A549 (cell line): ENCODE measurements at regions not wholly inside any gene's neighbourhood (a gene's known extent, or its start where the extent isn't known, plus 50 kb on each side); places are given as distances from the start of the nearest gene placed in this dataset.

ENCODE experiments used
- ATAC-seq, 2 experiments: fragments of 200-7000 bp in 1 of 2; fragments of >200 bp in 1 of 2; cut with Nextera tagmentation in 1 of 2; cut with Tn5 transposase in 1 of 2; 3 replicates each; pipeline versions ENCODE4 v1.8.0 to v1.9.1; 2018 to 2020; ENCODE audit warnings: mild to moderate bottlenecking in 1 of 2, moderate library complexity in 1 of 2
- CTCF ChIA-PET: fragments of 300-600 bp; sonication (Branson Sonifier 250); formaldehyde crosslinking; extraction: SDS; loops from one replicate; lab custom pipeline; 2021; ENCODE audit warnings: antibody characterized with exemption, inconsistent platforms; lab: Yijun Ruan, JAX
- POLR2A ChIA-PET: fragments of 350-600 bp; formaldehyde crosslinking; extraction: SDS; loops from one replicate; lab custom pipeline; 2021; ENCODE audit warnings: antibody characterized with exemption, inconsistent platforms; lab: Yijun Ruan, JAX
- DNase-seq, 2 experiments: peaks; one replicate each; pipeline versions ENCODE4 v3.0.0 to v3.0.0-alpha.2; 2011 to 2016; ENCODE audit warnings: low read depth in 1 of 2, low spot score in 1 of 2
- FAIRE-seq: peaks from 2 replicates; lab custom pipeline; 2011; peaks lifted over from hg19 to GRCh38; lab: Jason Lieb, UNC
- H3K27ac ChIP-seq, 2 experiments: fragments of >200 bp; sonication (Bioruptor Twin); formaldehyde crosslinking; 3 replicates each; pipeline ENCODE4 v1.5.1; 2016 to 2017
- H3K4me1 ChIP-seq: fragments of >200 bp; sonication (Bioruptor Twin); formaldehyde crosslinking; 3 replicates; pipeline ENCODE4 v1.6.1; 2016
- H3K4me2 ChIP-seq: fragments of >200 bp; sonication (Bioruptor Twin); formaldehyde crosslinking; 3 replicates; pipeline ENCODE4 v1.6.1; 2016
- H3K4me3 ChIP-seq: fragments of >200 bp; sonication (Bioruptor Twin); formaldehyde crosslinking; 3 replicates; pipeline ENCODE4 v1.5.1; 2016
- H3K9me3 ChIP-seq: fragments of >200 bp; sonication (Bioruptor Twin); formaldehyde crosslinking; 3 replicates; pipeline ENCODE4 v1.6.1; 2016
- ATOH8 ChIP-seq: fragments of 250-450 bp; sonication (Bioruptor Pico); IDR thresholded peaks from 2 replicates; pipeline ENCODE4 v1.5.0; 2020; ENCODE audit warnings: low read depth, mild to moderate bottlenecking, moderate library complexity
- BCL3 ChIP-seq: fragments of >200 bp; sonication (Bioruptor Twin); formaldehyde crosslinking; IDR thresholded peaks from 3 replicates; pipeline ENCODE4 v1.6.1; 2016
- BHLHE40 ChIP-seq: IDR thresholded peaks from 2 replicates; pipeline ENCODE4 v1.6.1; 2012; ENCODE audit warnings: low read depth, low read length, inconsistent platforms
- CEBPB ChIP-seq, 2 experiments: fragments of >200 bp in 1 of 2; sonication (Bioruptor Twin) in 1 of 2; formaldehyde crosslinking in 1 of 2; IDR thresholded peaks; 2 replicates each; pipeline ENCODE4 v1.6.1; 2012 to 2016
- CTCF ChIP-seq: fragments of >200 bp; sonication (Bioruptor Twin); formaldehyde crosslinking; IDR thresholded peaks from 3 replicates; pipeline ENCODE4 v1.5.1; 2016
- EHF ChIP-seq: fragments of 250-450 bp; sonication (Bioruptor Pico); IDR thresholded peaks from 2 replicates; pipeline ENCODE4 v1.5.0; 2020; ENCODE audit warnings: mild to moderate bottlenecking
- EHMT2 ChIP-seq: fragments of 200-600 bp; sonication (generic); IDR thresholded peaks from 2 replicates; pipeline ENCODE4 v1.6.1; 2016; ENCODE audit warnings: antibody characterized with exemption, low read depth, mild to moderate bottlenecking, moderate library complexity
- FOSB ChIP-seq: fragments of 250-450 bp; sonication (Bioruptor Pico); IDR thresholded peaks from 2 replicates; pipeline ENCODE4 v1.5.0; 2020; ENCODE audit warnings: mild to moderate bottlenecking, moderate library complexity
- FOSL2 ChIP-seq, 2 experiments: fragments of 450-650 bp in 1 of 2; fragments of >200 bp in 1 of 2; sonication (Bioruptor Twin) in 1 of 2; formaldehyde crosslinking; IDR thresholded peaks; 2 replicates each; pipeline versions ENCODE4 v1.5.0 to v1.6.1; 2016 to 2020; ENCODE audit warnings: mild to moderate bottlenecking in 1 of 2, moderate library complexity in 1 of 2
- HDAC2 ChIP-seq: fragments of 200-600 bp; sonication (generic); IDR thresholded peaks from 2 replicates; pipeline ENCODE4 v1.6.1; 2016
- KDM5A ChIP-seq: fragments of 200-600 bp; sonication (generic); IDR thresholded peaks from 2 replicates; pipeline ENCODE4 v1.6.1; 2016; ENCODE audit warnings: antibody characterized with exemption, mild to moderate bottlenecking
- MAFK ChIP-seq: fragments of 450-650 bp; IDR thresholded peaks from 2 replicates; pipeline ENCODE4 v1.6.1; 2014; ENCODE audit not compliant: partially characterized antibody
- MAX ChIP-seq: IDR thresholded peaks from 2 replicates; pipeline ENCODE4 v1.6.1; 2012
- NFE2L2 ChIP-seq: fragments of 150-350 bp; conservative IDR thresholded peaks from 2 replicates; pipeline ENCODE4 v1.6.1; 2014; ENCODE audit warnings: low read length
- NPAS2 ChIP-seq: fragments of 250-450 bp; sonication (Bioruptor Pico); IDR thresholded peaks from 2 replicates; pipeline ENCODE4 v1.8.0; 2022; ENCODE audit warnings: mild to moderate bottlenecking, moderate library complexity, borderline replicate concordance
- PBX3 ChIP-seq: IDR thresholded peaks from 2 replicates; pipeline ENCODE4 v1.6.1; 2012
- PHF8 ChIP-seq: fragments of 200-600 bp; sonication (generic); IDR thresholded peaks from 2 replicates; pipeline ENCODE4 v1.6.1; 2016; ENCODE audit warnings: low read depth, mild to moderate bottlenecking, antibody characterized with exemption, moderate library complexity, borderline replicate concordance
- POLR2A ChIP-seq: IDR thresholded peaks from 2 replicates; pipeline ENCODE4 v1.6.1; 2012; ENCODE audit warnings: mild to moderate bottlenecking, low read length
- POLR2AphosphoS2 ChIP-seq: conservative IDR thresholded peaks from 2 replicates; pipeline ENCODE4 v1.6.1; 2012; ENCODE audit warnings: low read length, improper control_type of control experiment, inconsistent platforms
- RCOR1 ChIP-seq: fragments of 150-350 bp; IDR thresholded peaks from 2 replicates; pipeline ENCODE4 v1.6.1; 2014; ENCODE audit warnings: antibody characterized with exemption, low read length, low read depth
- RFX5 ChIP-seq: fragments of 450-650 bp; IDR thresholded peaks from 2 replicates; pipeline ENCODE4 v1.7.1; 2014; ENCODE audit warnings: antibody characterized with exemption, mild to moderate bottlenecking, moderate library complexity
- RNF2 ChIP-seq: fragments of 200-600 bp; sonication (generic); IDR thresholded peaks from 2 replicates; pipeline ENCODE4 v1.6.1; 2016; ENCODE audit warnings: low read depth, mild to moderate bottlenecking, antibody characterized with exemption, moderate library complexity, borderline replicate concordance
- TP53 ChIP-seq: fragments of 250-450 bp; sonication (Bioruptor Pico); IDR thresholded peaks from 2 replicates; pipeline ENCODE4 v1.5.0; 2021; ENCODE audit warnings: mild to moderate bottlenecking, moderate library complexity
- ZC3H11A ChIP-seq: fragments of 450-650 bp; IDR thresholded peaks from 2 replicates; pipeline ENCODE4 v1.6.1; 2014; ENCODE audit warnings: antibody characterized with exemption, mild to moderate bottlenecking
- WGBS: methylation state at CpG from one replicate; pipeline ENCODE4 v1.1.6; 2017; ENCODE audit errors: missing lambda C conversion rate; 5-methylcytosine and 5-hydroxymethylcytosine counted together
- TF ChIP-seq, protein P1 (sequence below): fragments of 250-450 bp; sonication (Bioruptor Pico); IDR thresholded peaks from 2 replicates; pipeline ENCODE4 v1.5.0; 2021; ENCODE audit warnings: mild to moderate bottlenecking, moderate library complexity, borderline replicate concordance
- TF ChIP-seq, protein P2 (sequence below): IDR thresholded peaks from 2 replicates; pipeline ENCODE4 v1.6.1; 2012; ENCODE audit warnings: low read depth, borderline replicate concordance

DNA sequence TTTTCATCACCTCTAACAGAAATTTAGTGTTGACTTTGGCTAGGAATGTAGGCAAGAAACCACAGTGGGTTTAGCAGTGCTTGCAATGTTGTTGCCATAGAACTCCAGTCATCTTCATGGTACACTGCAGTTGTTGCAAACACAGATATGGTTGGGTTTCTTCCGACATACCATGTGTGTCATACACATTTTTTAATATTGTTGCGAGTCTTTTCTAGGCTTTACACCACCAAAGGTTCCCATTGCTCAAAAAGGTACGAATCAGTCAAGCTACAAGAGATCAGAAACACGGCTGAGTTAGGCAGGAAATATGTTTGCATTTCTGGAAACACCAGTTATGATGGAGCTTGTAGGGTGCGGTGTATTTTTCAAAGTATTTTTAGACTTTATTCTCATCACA, 172.4 kb downstream of the SYK start:
- ATAC-seq (no peak), DNase-seq (no peak), FAIRE-seq (no peak)
- no peak overlapping the region for H3K4me2 ChIP-seq
- CTCF ChIA-PET: interaction anchor here (1.4 to 1.7 kb wide), 2 partner anchors 10 to 11 kb away, joined by 4 to 5 read pairs; no protein-coding TSS in a partner anchor
- H3K9me3 ChIP-seq: no peaks in the 10 kb centered on the region
- WGBS: 51% methylated on average over 5 of the region's 5 CpGs
- H3K27ac ChIP-seq: no peak overlapping the region
- no peaks in the 10 kb centered on the region for H3K4me1 ChIP-seq
- TF ChIP-seq KDM5A (no peak), POLR2AphosphoS2 (no peak), ATOH8 (CRISPR knock-in tag) (no peak), TP53 (CRISPR knock-in tag) (no peak), PHF8 (no peak), EHMT2 (no peak), BHLHE40 (no peak), RFX5 (no peak), HDAC2 (no peak), CEBPB (IDR thresholded peaks at IDR 0.05) (no peak)
- TF ChIP-seq, all 56 proteins: peak for 0
- no peak overlapping the region for H3K4me3 ChIP-seq
- POLR2A ChIA-PET: no interaction called here

DNA sequence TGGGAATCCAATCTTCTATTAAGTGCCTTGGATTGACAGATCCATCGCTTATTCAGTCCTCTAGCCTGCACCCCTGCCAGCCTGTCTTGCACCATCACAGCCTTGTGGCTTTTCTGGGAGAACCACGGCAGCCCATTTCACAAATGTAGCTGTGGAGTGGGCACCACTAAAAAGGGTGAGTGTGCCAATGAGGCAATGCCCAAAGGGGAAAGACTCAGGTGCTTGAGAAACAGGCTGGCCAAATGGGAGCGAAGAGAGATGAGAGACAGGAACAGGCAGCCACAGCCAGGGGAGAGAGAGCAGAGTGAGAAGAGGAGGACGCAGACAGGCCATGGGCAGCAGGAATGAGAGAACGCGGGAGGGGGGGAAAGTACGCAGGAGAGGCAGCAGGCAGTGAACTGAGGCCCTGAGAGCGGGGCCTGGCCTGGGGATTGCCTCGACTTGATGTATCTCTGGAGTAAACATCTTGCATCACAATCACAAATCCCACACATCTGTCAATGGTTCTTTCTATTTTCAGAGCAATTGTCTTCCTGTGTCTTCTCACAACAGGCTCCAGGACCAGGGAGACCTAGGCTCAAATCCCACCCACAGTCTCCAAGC, 173.1 kb downstream of the SYK start:
- no peak for ATAC-seq
- POLR2A ChIA-PET: no interaction called here
- CTCF ChIA-PET: interaction anchor here (1.4 kb wide), 1 partner anchor 11 kb away, joined by 4 read pairs; no protein-coding TSS in a partner anchor
- no peaks in the 10 kb centered on the region for H3K9me3 ChIP-seq
- DNase-seq: no peak
- no peak for FAIRE-seq
- H3K4me3 ChIP-seq: no peak overlapping the region
- WGBS: 79% methylated on average over 9 of the region's 9 CpGs
- no peaks in the 10 kb centered on the region for H3K4me1 ChIP-seq
- H3K27ac ChIP-seq: no peak overlapping the region
- TF ChIP-seq BHLHE40 (no peak), RCOR1 (no peak), FOSB (CRISPR knock-in tag) (no peak), NPAS2 (CRISPR knock-in tag) (no peak), CTCF (no peak), FOSL2 (IDR thresholded peaks at IDR 0.05) (no peak), FOSL2 (CRISPR knock-in tag; IDR thresholded peaks at IDR 0.05) (no peak), TP53 (CRISPR knock-in tag) (no peak), RNF2 (no peak), POLR2A (no peak), BCL3 (no peak), MAFK (no peak), MAX (no peak), ZC3H11A (no peak), PBX3 (no peak), NFE2L2 (no peak), EHF (no peak)
- TF ChIP-seq, protein P1, sequence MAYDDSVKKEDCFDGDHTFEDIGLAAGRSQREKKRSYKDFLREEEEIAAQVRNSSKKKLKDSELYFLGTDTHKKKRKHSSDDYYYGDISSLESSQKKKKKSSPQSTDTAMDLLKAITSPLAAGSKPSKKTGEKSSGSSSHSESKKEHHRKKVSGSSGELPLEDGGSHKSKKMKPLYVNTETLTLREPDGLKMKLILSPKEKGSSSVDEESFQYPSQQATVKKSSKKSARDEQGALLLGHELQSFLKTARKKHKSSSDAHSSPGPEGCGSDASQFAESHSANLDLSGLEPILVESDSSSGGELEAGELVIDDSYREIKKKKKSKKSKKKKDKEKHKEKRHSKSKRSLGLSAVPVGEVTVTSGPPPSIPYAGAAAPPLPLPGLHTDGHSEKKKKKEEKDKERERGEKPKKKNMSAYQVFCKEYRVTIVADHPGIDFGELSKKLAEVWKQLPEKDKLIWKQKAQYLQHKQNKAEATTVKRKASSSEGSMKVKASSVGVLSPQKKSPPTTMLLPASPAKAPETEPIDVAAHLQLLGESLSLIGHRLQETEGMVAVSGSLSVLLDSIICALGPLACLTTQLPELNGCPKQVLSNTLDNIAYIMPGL: no peak
- TF ChIP-seq, protein P2, sequence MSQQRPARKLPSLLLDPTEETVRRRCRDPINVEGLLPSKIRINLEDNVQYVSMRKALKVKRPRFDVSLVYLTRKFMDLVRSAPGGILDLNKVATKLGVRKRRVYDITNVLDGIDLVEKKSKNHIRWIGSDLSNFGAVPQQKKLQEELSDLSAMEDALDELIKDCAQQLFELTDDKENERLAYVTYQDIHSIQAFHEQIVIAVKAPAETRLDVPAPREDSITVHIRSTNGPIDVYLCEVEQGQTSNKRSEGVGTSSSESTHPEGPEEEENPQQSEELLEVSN: no peak
- H3K4me2 ChIP-seq: no peak overlapping the region
